ENCODE measurements at regions not wholly inside any gene's neighbourhood (a gene's known extent, or its start where the extent isn't known, plus 50 kb on each side); places are given as distances from the start of the nearest gene placed in this dataset.

- no peaks in the 10 kb centered on the region for H3K79me2 ChIP-seq (ENCODE audit: control insufficient read depth, insufficient read depth, low read length)
- Mint-ChIP-seq H3K27me3 (peaks cover 14% of the 10 kb centered on the region), H3K27ac (no peak overlapping the region), H3K4me1 (no peaks in the 10 kb centered on the region), H3K4me3 (no peak overlapping the region), H3K9me3 (ENCODE audit: insufficient read depth) (no peaks in the 10 kb centered on the region)
- H3K27ac ChIP-seq (ENCODE audit: low read length in 2 of 2): no peak overlapping the region
- H3K27me3 ChIP-seq (replicated peaks in 1 of 4; ENCODE audit: control extremely low read depth in 1 of 4, control insufficient read depth in 3 of 4, insufficient read depth in 4 of 4, low read length in 3 of 4): peaks cover 0 to 10% (median 0%) of the 10 kb centered on the region in 4 experiments
- no peak overlapping the region for H3K4me3 ChIP-seq (ENCODE audit: control extremely low read depth in 1 of 5, extremely low read depth in 1 of 5, insufficient read depth in 1 of 5, low read depth in 2 of 5, low read length in 4 of 5)
- no peak overlapping the region for H2AFZ ChIP-seq (ENCODE audit: insufficient read depth, low read depth, low read length, poor library complexity, severe bottlenecking)
- POLR2A ChIA-PET: no interaction called here
- CTCF ChIA-PET: interaction anchor here (1.0 kb wide), 1 partner anchor 16 kb away, joined by 4 read pairs; no protein-coding TSS in a partner anchor
- no peak overlapping the region for H3K4me2 ChIP-seq (replicated peaks; ENCODE audit: low read depth, low read length, poor library complexity, severe bottlenecking)
- no peaks in the 10 kb centered on the region for H3K4me1 ChIP-seq (ENCODE audit: control insufficient read depth in 2 of 2, insufficient read depth in 2 of 2, low read length in 2 of 2)
- H4K20me1 ChIP-seq (ENCODE audit: control insufficient read depth, insufficient read depth, low read length, poor library complexity, severe bottlenecking): no peaks in the 10 kb centered on the region
- 75% methylated on average over 2 of the region's 3 CpGs for WGBS (ENCODE audit: insufficient coverage)
- TF ChIP-seq CTCF (IDR thresholded peaks at IDR 0.05) (no peak), EZH2 (IDR thresholded peaks at IDR 0.05; ENCODE audit: borderline replicate concordance, insufficient read depth, low read depth, low read length, poor library complexity, severe bottlenecking) (no peak)
- H3K9me3 ChIP-seq (ENCODE audit: control extremely low read depth in 1 of 3, control insufficient read depth in 2 of 3, insufficient read depth in 1 of 3, low read length in 2 of 3): no peaks in the 10 kb centered on the region
- ATAC-seq (ENCODE audit: low read depth) (no peak), DNase-seq (no peak)
- no peak overlapping the region for H3K9ac ChIP-seq (ENCODE audit: low read length)
- intact Hi-C loops (cut with micrococcal nuclease): no loop called here
- H3K36me3 ChIP-seq (replicated peaks in 1 of 2; ENCODE audit: control extremely low read depth in 1 of 2, control insufficient read depth in 1 of 2, extremely low read depth in 1 of 2, insufficient read depth in 2 of 2, low read length in 1 of 2): no peaks in the 10 kb centered on the region
Measured at GRCh38 chr15:79523266-79523665, 91.1 kb downstream of the MINAR1 start.

DNA sequence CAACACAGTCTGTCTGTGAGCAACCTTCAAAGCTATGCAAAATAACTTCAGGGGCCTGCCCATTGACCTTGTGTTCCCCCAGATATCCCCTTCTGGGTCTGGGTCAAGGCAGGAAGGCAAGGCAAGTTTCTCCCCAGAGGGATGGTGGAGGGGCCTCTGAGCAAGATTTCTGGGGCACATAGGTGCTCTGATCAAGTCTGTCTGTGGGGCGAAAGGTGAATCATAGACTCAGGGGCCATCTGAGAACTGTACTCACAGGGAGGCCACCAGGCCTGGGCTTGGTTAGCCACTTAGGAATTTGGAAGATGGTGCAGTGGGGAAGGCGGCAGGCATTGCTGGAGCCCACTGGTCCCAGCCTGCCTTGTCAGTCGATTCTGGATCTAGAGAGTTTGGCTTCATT is 92.4 kb downstream of the MINAR1 start:
- no peak overlapping the region for H2AFZ ChIP-seq (ENCODE audit: insufficient read depth, low read depth, low read length, poor library complexity, severe bottlenecking)
- ATAC-seq (ENCODE audit: low read depth) (no peak), DNase-seq (no peak)
- Mint-ChIP-seq H3K4me3 (no peak overlapping the region), H3K27ac (no peak overlapping the region), H3K4me1 (no peaks in the 10 kb centered on the region), H3K27me3 (peaks cover 21% of the 10 kb centered on the region), H3K9me3 (ENCODE audit: insufficient read depth) (no peaks in the 10 kb centered on the region)
- H3K4me3 ChIP-seq (ENCODE audit: control extremely low read depth in 1 of 5, extremely low read depth in 1 of 5, insufficient read depth in 1 of 5, low read depth in 2 of 5, low read length in 4 of 5): no peak overlapping the region
- ChIA-PET CTCF (interaction anchor here (0.7 kb wide), 1 partner anchor 1255 kb away, joined by 3 read pairs; no protein-coding TSS in a partner anchor), POLR2A (no interaction called here)
- H3K36me3 ChIP-seq (replicated peaks in 1 of 2; ENCODE audit: control extremely low read depth in 1 of 2, control insufficient read depth in 1 of 2, extremely low read depth in 1 of 2, insufficient read depth in 2 of 2, low read length in 1 of 2): no peaks in the 10 kb centered on the region
- H3K27me3 ChIP-seq (replicated peaks in 1 of 4; ENCODE audit: control extremely low read depth in 1 of 4, control insufficient read depth in 3 of 4, insufficient read depth in 4 of 4, low read length in 3 of 4): peaks cover 0 to 10% (median 0%) of the 10 kb centered on the region in 4 experiments
- TF ChIP-seq EZH2 (IDR thresholded peaks at IDR 0.05; ENCODE audit: borderline replicate concordance, insufficient read depth, low read depth, low read length, poor library complexity, severe bottlenecking) (no peak), CTCF (IDR thresholded peaks at IDR 0.05) (no peak)
- H3K27ac ChIP-seq (ENCODE audit: low read length in 2 of 2): no peak overlapping the region
- H3K79me2 ChIP-seq (ENCODE audit: control insufficient read depth, insufficient read depth, low read length): no peaks in the 10 kb centered on the region
- H3K4me1 ChIP-seq (ENCODE audit: control insufficient read depth in 2 of 2, insufficient read depth in 2 of 2, low read length in 2 of 2): no peaks in the 10 kb centered on the region
- no peak overlapping the region for H3K4me2 ChIP-seq (replicated peaks; ENCODE audit: low read depth, low read length, poor library complexity, severe bottlenecking)
- intact Hi-C loops (cut with micrococcal nuclease): no loop called here
- 87% methylated on average over 3 of the region's 3 CpGs for WGBS (ENCODE audit: insufficient coverage)
- no peaks in the 10 kb centered on the region for H3K9me3 ChIP-seq (ENCODE audit: control extremely low read depth in 1 of 3, control insufficient read depth in 2 of 3, insufficient read depth in 1 of 3, low read length in 2 of 3)
- no peaks in the 10 kb centered on the region for H4K20me1 ChIP-seq (ENCODE audit: control insufficient read depth, insufficient read depth, low read length, poor library complexity, severe bottlenecking)
- H3K9ac ChIP-seq (ENCODE audit: low read length): no peak overlapping the region

Data from B cell (primary cell).